ENCODE measurements at regions not wholly inside any gene's neighbourhood (a gene's known extent, or its start where the extent isn't known, plus 50 kb on each side); places are given as distances from the start of the nearest gene placed in this dataset.

- TF ChIP-seq CTCF (IDR thresholded peaks at IDR 0.05; ENCODE audit: insufficient read depth, low read length, poor library complexity, severe bottlenecking): no peak
- no peak for TF ChIP-seq EZH2phosphoT487 (conservative IDR thresholded peaks at IDR 0.05; ENCODE audit: low read length)
Observed at GRCh38 chr18:67144329-67144728, 372.2 kb downstream of the DSEL start.

Measured in SU-DHL-6 (cell line).